ENCODE measurements at regions not wholly inside any gene's neighbourhood (a gene's known extent, or its start where the extent isn't known, plus 50 kb on each side); places are given as distances from the start of the nearest gene placed in this dataset.

- TF ChIP-seq POLR2AphosphoS5 (IDR thresholded peaks at IDR 0.05) (no peak), CTCF (IDR thresholded peaks at IDR 0.05) (no peak)
Observed at GRCh38 chr12:19042221-19042620, 87.3 kb upstream of the PLEKHA5 start.
